HG02884 (cell line): ENCODE measurements at regions not wholly inside any gene's neighbourhood (a gene's known extent, or its start where the extent isn't known, plus 50 kb on each side); places are given as distances from the start of the nearest gene placed in this dataset.

ENCODE experiments used
- ATAC-seq: cut with Tn5 transposase; IDR thresholded peaks from one replicate; pipeline ENCODE4 v1.9.1; 2021; ENCODE audit warnings: mild to moderate bottlenecking, moderate library complexity; ENCODE audit not compliant: unreplicated experiment

DNA sequence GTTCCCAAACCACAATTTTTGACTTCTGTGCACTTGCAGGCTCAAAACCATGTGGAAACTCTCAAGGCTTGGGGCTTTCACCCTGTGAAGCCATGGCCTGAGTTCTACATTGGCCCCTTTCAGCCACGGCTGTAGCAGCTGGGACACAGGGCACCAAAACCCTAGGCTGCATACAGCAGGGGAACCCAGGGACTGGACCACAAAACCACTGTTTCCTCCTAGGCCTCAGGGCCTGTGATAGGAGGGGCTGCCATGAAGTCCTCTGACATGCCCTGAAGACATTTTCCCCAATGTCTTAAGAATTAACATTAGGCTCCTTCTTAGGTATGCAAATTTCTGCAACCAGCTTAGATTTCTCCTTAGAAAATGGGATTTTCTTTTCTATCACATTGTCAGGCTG, 312.1 kb upstream of the TUSC1 start:
- no peak for ATAC-seq

DNA sequence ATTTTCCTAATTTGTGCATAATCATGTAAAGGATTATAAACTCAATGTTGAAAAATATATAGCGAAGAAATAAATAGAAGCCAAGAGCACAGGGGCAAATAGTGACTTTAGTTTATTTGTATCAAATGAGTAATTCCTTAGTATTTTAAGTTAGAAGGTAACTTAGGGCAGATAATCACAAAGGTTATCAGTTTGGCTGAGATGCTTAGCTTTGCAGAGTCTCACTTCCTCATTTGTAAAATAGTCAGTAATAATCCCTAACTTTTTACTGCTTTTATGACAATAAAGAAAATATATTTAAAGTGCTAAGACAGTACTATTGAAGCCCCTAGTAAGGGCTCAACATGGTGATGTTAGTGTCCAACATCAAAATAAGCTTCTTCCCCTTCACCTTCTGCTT, 297.4 kb upstream of the TUSC1 start:
- no peak for ATAC-seq

DNA sequence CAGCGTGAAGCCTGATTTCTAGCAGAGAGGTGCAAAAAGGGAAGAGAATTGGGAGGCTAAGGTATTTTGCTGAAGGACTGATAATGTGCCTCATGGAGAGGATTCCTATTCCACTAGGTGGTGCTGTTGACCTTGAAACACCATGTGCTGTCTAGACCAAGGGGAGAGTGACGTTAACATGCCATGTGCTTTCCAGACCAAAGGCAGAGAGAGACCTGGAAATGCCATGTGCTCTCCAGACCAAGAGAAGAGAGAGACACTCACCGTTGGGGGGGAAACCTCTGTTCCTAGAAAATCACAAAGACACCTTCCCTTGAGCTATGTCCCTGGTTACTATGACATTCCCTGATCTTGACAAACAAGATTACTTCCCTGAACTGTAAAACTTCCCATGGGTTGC, 286.0 kb upstream of the TUSC1 start:
- no peak for ATAC-seq

DNA sequence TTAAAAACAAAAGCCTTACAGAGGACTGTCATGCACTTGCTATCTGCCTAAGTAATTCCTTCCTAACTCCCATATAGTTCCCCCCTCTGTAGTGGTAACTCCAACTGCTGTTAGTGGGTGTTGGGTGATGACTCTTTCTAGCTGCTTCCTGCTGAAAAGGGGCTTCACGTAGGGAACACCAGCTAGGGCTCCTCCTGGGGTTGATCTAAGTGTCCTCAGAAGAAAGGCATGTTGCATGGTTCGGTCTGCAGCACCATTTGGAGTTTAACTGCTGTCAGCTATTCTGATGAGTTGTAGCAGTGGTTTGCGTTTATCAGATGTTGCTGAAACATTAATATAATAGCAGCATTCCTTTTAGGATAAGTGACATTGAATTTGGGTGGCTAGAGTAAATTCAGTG, 281.9 kb upstream of the TUSC1 start:
- ATAC-seq = no peak

DNA sequence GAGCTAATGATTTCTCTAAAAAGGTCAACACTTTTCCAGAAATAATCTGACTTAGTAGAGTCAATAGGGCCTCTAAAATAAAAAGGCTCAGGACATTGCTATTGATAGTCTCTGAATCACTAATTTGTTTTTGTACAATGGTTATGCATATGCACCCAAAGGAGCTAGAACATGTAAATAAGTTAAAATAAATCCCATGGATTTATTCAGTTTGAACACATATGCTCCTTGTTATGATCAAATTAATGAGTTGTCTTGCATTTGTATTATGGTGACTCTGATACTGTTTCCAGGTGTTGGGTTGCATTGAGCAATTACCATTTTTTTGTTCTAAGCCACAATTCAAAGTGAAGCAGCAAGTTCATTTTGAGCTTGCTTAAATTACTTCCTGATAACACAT, 276.0 kb upstream of the TUSC1 start:
- ATAC-seq = no peak

DNA sequence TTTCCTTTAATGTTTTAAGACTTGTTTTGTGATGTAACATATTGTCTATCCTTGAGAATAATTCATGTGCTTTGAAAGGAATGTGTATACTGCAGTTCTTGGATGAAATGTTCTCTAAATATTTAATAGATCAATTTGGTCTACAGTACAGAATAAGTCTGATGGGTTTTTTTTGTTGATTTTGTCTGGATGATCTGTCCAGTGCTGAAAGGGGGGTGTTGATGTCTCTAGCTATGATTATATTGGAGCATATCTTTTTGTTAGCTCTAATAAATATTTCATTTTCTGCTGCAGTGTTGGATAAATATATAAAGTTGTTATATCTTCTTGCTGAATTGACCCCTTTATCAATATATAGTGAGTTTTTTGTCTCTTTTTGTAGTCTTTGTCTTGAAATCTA, 269.9 kb upstream of the TUSC1 start:
- no peak for ATAC-seq

DNA sequence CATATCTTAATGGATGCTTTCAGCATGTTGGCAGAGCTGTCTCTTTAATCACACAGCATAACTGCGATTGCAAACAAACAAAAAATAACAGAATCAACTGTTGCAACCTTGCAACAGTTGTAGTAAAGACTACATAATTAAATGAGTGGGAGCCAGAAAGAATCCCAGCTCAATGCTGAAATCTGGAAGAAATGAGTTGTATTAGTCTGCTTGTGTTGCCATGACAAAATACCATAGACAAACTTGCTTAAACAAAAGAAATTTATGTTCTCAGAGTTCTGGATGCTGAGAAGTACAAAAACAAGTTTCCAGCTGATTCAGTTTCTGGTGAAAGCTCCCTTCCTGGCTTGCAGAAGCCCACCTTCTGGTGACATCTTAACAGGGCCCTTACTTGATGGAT, 260.9 kb upstream of the TUSC1 start:
- ATAC-seq = no peak

DNA sequence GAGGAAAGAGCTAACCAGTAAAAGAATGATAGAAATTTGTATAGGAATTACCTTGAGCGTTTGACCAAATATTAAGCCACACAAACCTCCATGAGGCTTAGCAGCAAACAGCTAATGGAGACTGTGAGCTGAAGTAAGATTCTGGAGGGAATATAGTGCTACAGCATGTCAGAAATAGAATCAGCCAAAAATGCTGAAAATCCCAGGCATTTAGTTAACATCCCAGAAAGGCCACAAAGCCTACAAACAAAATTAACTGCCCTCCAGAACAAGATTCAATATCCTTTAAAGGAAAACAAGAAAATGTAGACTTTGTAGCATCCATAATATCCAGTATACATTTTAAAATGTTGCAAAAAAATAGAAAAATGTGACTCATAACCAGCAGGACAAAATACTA, 257.8 kb upstream of the TUSC1 start:
- no peak for ATAC-seq

DNA sequence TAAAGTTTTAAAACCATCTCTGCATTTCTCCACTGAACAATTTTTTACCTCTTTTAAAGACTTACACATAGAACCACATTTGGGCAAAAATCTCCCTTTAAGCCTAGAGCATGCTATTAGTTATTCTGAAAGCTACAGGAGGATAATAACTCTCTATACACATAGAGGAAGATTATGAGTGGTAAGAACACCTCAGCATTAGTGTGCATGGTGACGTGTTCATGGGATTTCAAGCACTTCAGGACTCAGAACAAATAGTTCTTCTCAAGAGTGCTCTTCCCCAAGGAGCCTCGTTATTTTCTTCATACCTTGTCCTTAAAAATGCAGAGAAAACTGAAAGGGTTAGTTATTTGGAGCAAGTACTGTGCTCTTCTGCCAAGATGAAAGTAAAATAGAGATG, 256.9 kb upstream of the TUSC1 start:
- ATAC-seq = no peak

DNA sequence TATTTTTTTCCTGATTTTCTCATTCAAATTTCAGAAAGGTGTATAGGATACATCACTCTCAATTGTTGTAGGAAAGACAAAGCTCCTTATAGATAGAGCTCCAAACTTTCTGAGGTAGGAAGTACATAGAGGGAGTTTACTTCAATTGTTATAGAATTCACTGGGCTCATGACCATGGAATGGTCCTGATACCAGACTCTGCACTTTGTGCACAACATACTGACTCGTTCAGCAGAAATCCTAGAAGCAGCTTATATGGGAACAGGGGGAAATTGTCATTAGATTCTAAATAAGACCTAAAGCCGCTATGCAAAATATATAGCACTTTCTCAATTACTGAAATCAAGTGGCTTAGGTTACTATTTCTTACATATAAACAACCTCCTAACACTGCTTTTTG, 240.5 kb upstream of the TUSC1 start:
- no peak for ATAC-seq

DNA sequence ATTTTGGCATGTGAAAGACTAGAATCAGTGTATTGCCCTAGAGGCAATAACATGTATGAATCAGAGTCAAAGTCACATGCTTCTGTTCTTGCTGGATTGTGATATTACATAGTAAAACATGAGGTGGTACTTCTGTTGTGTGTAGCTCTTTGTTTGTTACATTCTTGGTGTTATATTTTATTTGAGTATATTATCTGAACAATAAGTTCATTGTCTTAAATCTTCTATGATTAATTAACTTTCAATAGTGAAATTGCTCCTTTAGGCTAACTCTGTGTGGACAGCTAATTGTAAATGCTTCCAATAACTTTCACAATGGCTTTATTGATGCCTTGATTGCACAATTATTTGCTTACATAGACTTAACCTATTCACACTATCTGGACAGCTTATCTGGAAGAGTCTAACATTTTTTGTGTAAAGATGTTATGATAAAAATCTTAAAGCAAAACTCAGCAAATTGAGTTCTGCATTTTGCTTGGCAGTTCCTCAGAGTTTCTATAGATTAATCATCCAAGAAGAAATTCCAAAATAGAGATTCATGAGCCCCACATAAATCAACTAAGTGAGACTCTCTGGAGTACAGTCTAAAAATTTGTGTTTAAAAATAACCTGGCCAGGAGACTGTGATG, 239.6 kb upstream of the TUSC1 start:
- ATAC-seq = no peak

DNA sequence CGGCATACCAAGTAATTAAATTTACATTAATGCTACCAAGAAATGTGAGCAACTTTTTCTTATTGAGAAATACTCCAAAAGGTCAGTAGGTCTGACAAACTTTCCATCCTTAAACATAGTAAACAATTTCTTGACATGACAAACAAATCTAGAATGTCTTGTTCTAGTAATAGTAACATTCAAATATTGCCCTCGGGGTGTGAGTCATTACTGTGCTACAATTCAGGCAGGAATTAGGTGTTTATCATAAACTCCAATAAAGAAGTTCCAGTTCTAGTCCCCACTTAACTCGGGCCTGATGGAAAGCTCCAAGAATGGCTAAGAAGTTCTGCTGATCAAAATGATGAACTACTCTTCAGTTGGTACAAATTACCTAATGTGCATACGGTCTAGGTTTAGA, 235.6 kb upstream of the TUSC1 start:
- ATAC-seq = no peak

DNA sequence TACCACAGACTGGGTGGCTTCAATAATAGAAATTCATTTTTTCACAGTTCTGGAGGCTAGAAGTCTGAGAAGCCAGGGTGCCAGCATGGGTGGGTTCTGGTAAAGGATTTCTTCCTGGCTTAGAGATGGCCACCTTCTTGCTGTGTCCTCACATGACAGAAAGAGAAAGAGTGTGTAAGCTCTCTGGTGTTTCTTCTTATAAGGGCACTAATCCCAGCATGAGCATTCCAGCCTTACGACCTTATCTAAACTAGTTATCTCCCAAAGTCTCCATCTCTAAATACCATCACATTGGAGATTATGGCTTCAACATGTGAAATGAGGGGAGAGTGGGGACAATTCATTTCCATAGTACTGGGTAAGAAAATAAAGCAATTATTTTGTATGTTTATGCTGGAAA, 226.5 kb upstream of the TUSC1 start:
- ATAC-seq = no peak

DNA sequence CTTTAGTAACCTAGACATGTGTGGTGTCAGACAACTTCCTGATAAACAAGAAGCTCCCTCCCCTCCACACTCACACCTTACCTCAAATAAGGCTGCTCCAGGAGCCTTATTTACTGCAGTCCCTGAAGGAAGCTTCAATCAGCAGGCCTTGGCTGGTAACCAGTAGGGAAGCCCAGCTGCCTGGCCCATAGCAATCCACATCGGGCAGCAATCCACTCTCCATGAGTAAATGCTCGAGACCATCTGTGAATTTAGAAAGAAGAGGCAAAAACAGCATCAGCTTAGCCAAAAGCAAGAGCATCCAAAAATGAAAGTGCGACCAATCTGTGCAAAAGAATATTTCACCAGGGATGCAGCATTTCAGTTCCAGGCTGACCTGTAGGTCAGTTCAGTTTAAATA, 213.3 kb upstream of the TUSC1 start:
- ATAC-seq = no peak

DNA sequence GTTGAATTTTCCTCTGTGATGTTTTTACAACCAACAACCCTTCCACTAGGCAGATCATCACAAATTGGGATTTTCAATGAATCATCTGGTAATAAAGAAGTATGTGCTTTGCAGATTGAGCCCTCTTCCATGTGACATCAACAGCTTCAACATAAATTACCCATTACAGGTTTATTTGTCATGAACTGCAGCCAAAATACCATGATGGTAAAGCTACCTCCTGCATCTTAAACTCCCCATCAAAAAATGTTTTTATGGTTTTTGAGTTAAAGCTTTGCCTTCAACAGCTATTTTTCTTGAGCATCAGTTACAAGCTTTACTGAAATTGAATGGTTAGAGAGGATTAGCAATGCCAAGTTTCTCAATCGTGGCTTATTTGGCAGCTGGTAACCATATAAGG, 211.4 kb upstream of the TUSC1 start:
- ATAC-seq = no peak

DNA sequence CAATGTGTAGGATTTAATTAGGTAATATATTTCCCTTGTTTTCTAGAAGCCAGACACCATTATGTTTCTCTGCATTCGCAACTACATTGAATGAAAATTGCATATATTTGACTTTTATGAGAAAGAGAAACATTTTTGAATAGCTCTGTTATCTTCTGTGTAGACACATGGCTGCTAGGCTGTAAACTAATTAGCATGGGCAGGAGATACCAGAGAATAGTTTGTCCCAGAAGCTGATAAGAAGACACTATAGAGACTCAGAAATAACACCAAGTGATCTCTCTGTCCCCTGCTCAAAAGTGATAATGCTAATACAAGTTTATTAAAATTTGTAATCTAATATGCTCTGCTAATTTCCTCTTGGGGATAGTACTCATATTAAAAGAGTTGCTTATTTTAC, 198.0 kb upstream of the TUSC1 start:
- ATAC-seq = no peak

DNA sequence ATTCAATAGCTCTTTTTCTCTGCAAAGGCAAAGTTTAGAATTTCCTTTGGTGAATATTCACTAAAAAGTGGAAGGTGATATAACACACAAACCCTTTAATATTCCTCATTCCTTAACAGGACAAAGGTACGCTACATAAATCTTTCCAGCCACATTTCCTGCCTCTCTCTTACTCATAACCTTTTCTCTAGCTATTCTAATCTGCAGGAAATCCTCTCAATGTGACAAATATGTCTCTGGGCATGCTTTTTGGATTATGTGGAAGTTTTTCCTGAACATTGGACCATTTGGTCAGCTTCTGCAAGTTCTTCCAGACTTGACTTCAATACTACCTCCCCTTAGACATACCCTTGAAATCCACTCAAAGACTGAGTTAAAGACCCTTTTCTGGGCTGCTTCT, 186.3 kb upstream of the TUSC1 start:
- ATAC-seq = no peak

DNA sequence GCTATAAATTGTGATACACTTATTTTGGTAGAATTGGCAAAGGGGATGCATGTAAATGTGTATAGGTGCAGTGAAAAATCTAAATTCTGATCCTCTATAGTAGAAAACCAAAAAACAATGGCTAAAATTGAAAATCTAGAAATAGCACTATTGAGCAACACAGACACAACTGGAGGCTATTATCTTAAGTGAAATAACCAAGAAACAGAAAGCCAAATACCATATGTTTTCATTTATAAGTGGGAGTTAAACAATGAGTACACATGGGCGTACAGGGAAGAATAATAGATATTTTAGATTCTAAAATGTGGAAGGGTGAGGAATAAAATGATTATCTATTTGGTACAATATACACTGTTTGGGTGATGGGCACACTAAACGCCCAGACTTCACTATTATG, 183.2 kb upstream of the TUSC1 start:
- ATAC-seq = no peak

DNA sequence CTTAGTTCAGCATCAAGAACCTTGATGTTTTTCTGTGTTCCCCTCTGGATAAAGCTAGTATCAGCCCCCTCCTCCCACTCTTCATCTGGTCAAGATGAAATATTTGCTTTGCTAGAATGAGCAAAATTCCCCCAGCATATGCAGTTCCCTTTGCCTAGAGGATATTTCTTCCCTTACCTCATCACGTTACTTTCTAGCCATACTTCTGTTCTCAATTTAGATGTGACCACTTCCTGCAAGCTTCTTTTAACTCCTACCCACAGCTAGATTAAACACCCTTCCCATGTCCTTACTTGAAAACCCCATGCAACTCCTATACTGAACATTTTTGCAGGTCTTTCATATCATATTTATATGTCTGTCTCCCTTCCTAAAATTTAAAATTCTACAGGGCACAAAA, 178.9 kb upstream of the TUSC1 start:
- no peak for ATAC-seq

DNA sequence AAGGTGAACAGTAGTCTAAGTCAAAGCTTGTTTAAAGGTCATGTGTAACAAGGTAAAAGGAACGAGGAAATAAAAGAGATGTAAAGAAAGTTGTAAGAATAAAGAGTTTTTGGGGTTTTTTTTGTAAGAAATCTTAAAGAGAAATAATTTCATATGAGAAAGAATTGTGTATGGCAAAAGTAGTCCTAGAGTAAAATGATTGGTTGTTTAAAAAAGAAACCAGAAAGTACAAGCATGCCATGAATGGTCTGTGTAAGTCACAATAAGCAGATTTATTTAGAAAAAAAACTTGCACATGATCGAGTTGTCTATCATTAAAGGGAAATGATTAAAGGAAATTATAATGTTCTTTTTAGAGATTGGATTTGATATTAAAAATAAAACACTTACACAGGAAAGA, 172.6 kb upstream of the TUSC1 start:
- ATAC-seq = no peak

DNA sequence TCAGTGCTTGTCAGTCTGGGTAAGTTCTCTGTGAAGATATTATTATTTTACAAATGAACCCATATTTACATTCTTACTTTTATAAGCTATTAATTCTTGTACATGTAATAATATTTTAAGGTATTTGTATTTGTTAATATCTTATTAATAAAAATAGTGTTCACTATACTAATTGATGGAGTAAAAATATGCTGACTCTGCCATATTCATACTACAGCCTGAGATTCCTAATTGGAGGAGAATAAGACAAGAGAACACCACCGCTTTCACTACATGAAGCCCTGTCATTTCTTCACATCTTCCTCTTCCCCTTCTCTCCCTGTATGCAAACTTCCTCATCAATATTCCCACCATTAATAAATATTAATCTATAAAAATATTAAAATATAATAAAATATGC, 167.6 kb upstream of the TUSC1 start:
- no peak for ATAC-seq

DNA sequence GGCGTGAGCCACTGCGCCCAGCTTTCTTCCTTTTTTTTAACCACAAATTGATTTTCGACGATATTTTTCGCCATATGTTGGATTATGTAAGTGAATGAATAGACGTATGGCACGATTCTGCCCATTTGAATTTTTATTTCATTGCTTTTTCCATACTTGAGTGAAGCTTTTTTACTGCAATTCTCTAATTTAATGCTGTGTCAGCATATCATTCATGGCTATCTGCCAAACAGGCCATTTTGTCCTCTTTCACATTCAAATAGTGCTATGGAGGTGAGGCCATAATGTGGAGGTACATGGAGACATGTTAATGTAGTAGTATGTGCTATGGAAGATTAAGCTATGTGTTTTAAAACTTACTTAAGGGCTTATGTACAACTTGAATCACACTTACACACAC, 152.1 kb upstream of the TUSC1 start:
- ATAC-seq = no peak

DNA sequence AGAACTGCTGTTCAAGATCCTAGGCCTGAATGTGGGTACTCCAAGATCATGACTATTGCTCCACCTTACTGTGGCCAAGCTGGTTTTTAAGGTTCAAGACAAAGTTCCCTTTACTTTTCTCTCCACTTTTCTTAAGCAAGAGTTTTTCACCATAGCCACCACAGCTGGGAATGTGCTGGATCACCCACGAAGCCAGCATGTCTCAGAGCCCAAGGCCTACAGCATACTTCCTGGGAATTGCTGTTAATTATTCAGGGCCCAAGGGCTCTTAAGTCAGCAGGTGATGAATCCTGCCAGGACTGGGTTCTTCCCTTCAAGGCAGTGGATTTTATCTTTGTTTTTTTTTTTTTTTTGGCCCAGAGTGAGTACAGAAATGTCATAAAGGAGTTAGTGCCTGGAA, 149.4 kb upstream of the TUSC1 start:
- ATAC-seq = no peak

DNA sequence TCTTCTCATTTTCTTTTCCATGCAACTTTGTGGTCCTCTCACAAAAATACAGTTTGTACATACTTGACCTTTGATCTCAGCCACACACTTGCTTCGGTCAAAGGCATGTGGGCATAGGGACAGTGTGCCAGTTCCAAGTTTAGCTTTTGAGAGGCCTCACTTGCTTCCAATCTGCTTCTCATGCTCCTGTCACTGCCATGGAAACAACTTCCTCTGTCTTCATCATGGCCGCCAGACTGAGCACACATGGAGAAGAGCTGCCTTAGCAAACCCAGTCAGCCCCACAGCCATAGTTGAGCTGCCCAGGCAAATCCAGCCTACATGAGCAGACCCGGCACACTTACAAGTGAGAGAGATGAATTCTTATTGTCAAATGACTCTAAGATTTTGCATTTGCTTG, 138.2 kb upstream of the TUSC1 start:
- ATAC-seq = no peak
